Trophoblast cell (in vitro differentiated cells and primary cell): ENCODE measurements at regions not wholly inside any gene's neighbourhood (a gene's known extent, or its start where the extent isn't known, plus 50 kb on each side); places are given as distances from the start of the nearest gene placed in this dataset.

Experiments
- DNase-seq, 2 donors: peaks; one replicate each; pipeline ENCODE4 v3.0.0-alpha.2; 2016
- H2AFZ ChIP-seq: 2 replicates; pipeline ENCODE4 v1.6.1; 2013; ENCODE audit warnings: low read length, moderate library complexity, mild to moderate bottlenecking; ENCODE audit not compliant: insufficient read depth, poor library complexity
- H2AK5ac ChIP-seq: 2 replicates; pipeline ENCODE4 v1.6.1; 2013; ENCODE audit warnings: mild to moderate bottlenecking, low read length
- H2BK120ac ChIP-seq: 2 replicates; pipeline ENCODE4 v1.6.1; 2013; ENCODE audit warnings: low read length, mild to moderate bottlenecking, moderate library complexity; ENCODE audit not compliant: insufficient read depth, poor library complexity
- H2BK12ac ChIP-seq: 2 replicates; pipeline ENCODE4 v1.6.1; 2013; ENCODE audit warnings: mild to moderate bottlenecking, low read length, moderate library complexity
- H2BK5ac ChIP-seq: 2 replicates; pipeline ENCODE4 v1.6.1; 2013; ENCODE audit warnings: low read length, low read depth, moderate library complexity, mild to moderate bottlenecking; ENCODE audit not compliant: poor library complexity
- H3K14ac ChIP-seq: 2 replicates; pipeline ENCODE4 v1.6.1; 2013; ENCODE audit warnings: mild to moderate bottlenecking, low read length
- H3K18ac ChIP-seq: 2 replicates; pipeline ENCODE4 v1.6.1; 2013; ENCODE audit warnings: mild to moderate bottlenecking, low read length
- H3K23ac ChIP-seq: 2 replicates; pipeline ENCODE4 v1.6.1; 2013; ENCODE audit warnings: low read length
- H3K27ac ChIP-seq: 2 replicates; pipeline ENCODE4 v1.5.1; 2013; ENCODE audit warnings: low read depth, mild to moderate bottlenecking, inconsistent platforms, low read length, moderate library complexity
- H3K27me3 ChIP-seq: 2 replicates; pipeline ENCODE4 v1.6.1; 2013; ENCODE audit warnings: inconsistent platforms, mild to moderate bottlenecking, low read length, moderate library complexity; ENCODE audit not compliant: insufficient read depth
- H3K36me3 ChIP-seq, 2 experiments: 1 replicate in 1 of 2; 2 replicates in 1 of 2; pipeline ENCODE4 v1.6.1; 2013; ENCODE audit warnings: low read length in 2 of 2, mild to moderate bottlenecking in 2 of 2, moderate library complexity in 1 of 2; ENCODE audit not compliant: insufficient read depth in 2 of 2, control insufficient read depth in 1 of 2
- H3K4ac ChIP-seq: 2 replicates; pipeline ENCODE4 v1.6.1; 2013; ENCODE audit warnings: low read depth, mild to moderate bottlenecking, low read length, moderate library complexity
- H3K4me1 ChIP-seq, 2 experiments: 1 replicate in 1 of 2; 2 replicates in 1 of 2; pipeline ENCODE4 v1.6.1; 2013; ENCODE audit warnings: low read length in 2 of 2, mild to moderate bottlenecking in 2 of 2, moderate library complexity in 1 of 2; ENCODE audit not compliant: insufficient read depth in 2 of 2, control insufficient read depth in 1 of 2
- H3K4me2 ChIP-seq: 2 replicates; pipeline ENCODE4 v1.6.1; 2013; ENCODE audit warnings: inconsistent platforms, mild to moderate bottlenecking, low read length, moderate library complexity
- H3K4me3 ChIP-seq: 2 replicates; pipeline ENCODE4 v1.5.1; 2013; ENCODE audit warnings: mild to moderate bottlenecking, low read depth, low read length, inconsistent platforms
- H3K79me1 ChIP-seq: one replicate; pipeline ENCODE4 v1.6.1; 2013; ENCODE audit warnings: low read length
- H3K79me2 ChIP-seq: 2 replicates; pipeline ENCODE4 v1.6.1; 2013; ENCODE audit warnings: low read length, mild to moderate bottlenecking; ENCODE audit not compliant: control insufficient read depth, insufficient read depth, poor library complexity
- H3K9ac ChIP-seq: 2 replicates; pipeline ENCODE4 v1.6.1; 2013; ENCODE audit warnings: mild to moderate bottlenecking, low read length
- H3K9me3 ChIP-seq: 2 replicates; pipeline ENCODE4 v1.6.1; 2013; ENCODE audit warnings: low read depth, mild to moderate bottlenecking, control low read depth, inconsistent platforms, low read length; ENCODE audit not compliant: insufficient read depth
- H4K12ac ChIP-seq: 2 replicates; pipeline ENCODE4 v1.6.1; 2013; ENCODE audit warnings: low read depth, mild to moderate bottlenecking, low read length, moderate library complexity
- H4K8ac ChIP-seq: 2 replicates; pipeline ENCODE4 v1.6.1; 2013; ENCODE audit warnings: low read depth, mild to moderate bottlenecking, low read length, moderate library complexity
- H4K91ac ChIP-seq: one replicate; pipeline ENCODE4 v1.6.1; 2013; ENCODE audit warnings: low read depth, mild to moderate bottlenecking, low read length, moderate library complexity
- WGBS: extraction: QIAGEN DNeasy Blood & Tissue Kit; methylation state at CpG from one replicate; pipeline ENCODE4 v1.1.7; 2013; ENCODE audit warnings: missing lambda C conversion rate; ENCODE audit not compliant: insufficient read length, insufficient coverage; ENCODE audit errors: extremely low coverage; 5-methylcytosine and 5-hydroxymethylcytosine counted together

GRCh38 chr9:91481972-91482371, 58.3 kb upstream of the NFIL3 start:
- Histone ChIP-seq H2BK120ac (no peak overlapping the region), H2BK12ac (no peak overlapping the region), H3K9me3 (no peaks in the 10 kb centered on the region), H4K8ac (no peak overlapping the region), H3K4me2 (no peak overlapping the region), H3K9ac (no peak overlapping the region), H3K23ac (no peak overlapping the region), H3K4me1 (peaks cover 0 to 2% of the 10 kb centered on the region in 2 experiments), H3K4ac (no peak overlapping the region), H4K12ac (no peak overlapping the region), H3K14ac (no peak overlapping the region), H3K27me3 (no peaks in the 10 kb centered on the region), H3K4me3 (no peak overlapping the region), H3K27ac (no peak overlapping the region), H2AFZ (no peak overlapping the region), H4K91ac (no peak overlapping the region), H3K36me3 (no peaks in the 10 kb centered on the region), H3K79me2 (no peaks in the 10 kb centered on the region), H3K79me1 (no peaks in the 10 kb centered on the region), H2BK5ac (no peak overlapping the region), H3K18ac (no peak overlapping the region), H2AK5ac (no peak overlapping the region)
- WGBS: no CpG with 5 or more reads among the region's 5 CpGs
- DNase-seq: no peak

- Histone ChIP-seq H4K91ac (no peak overlapping the region), H2BK120ac (no peak overlapping the region), H3K23ac (no peak overlapping the region), H3K27ac (peak overlapping the region; percentile 28), H3K9ac (no peak overlapping the region), H3K27me3 (no peaks in the 10 kb centered on the region), H3K79me1 (no peaks in the 10 kb centered on the region), H2AK5ac (no peak overlapping the region), H2BK12ac (peak overlapping the region; percentile 30), H3K9me3 (peaks cover 8% of the 10 kb centered on the region), H3K4me1 (peaks cover 0 to 4% of the 10 kb centered on the region in 2 experiments), H3K18ac (no peak overlapping the region), H3K14ac (no peak overlapping the region), H4K8ac (no peak overlapping the region), H3K4me2 (no peak overlapping the region), H2AFZ (no peak overlapping the region), H4K12ac (no peak overlapping the region), H3K4ac (no peak overlapping the region), H2BK5ac (no peak overlapping the region), H3K36me3 (no peaks in the 10 kb centered on the region), H3K4me3 (no peak overlapping the region), H3K79me2 (no peaks in the 10 kb centered on the region)
- no peak for DNase-seq
- WGBS: no CpG with 5 or more reads among the region's 4 CpGs
These were observed 53.5 kb upstream of the NFIL3 start for GRCh38 chr9:91477106-91477505.

GRCh38 chr9:91474656-91475055, 51.0 kb upstream of the NFIL3 start:
- no peak overlapping the region for H3K14ac ChIP-seq
- no peaks in the 10 kb centered on the region for H3K36me3 ChIP-seq
- no peak overlapping the region for H3K23ac ChIP-seq
- H4K12ac ChIP-seq: no peak overlapping the region
- peaks cover 0 to 4% of the 10 kb centered on the region in 2 experiments for H3K4me1 ChIP-seq
- no peaks in the 10 kb centered on the region for H3K79me2 ChIP-seq
- H3K18ac ChIP-seq: no peak overlapping the region
- H2BK12ac ChIP-seq: no peak overlapping the region
- no peak overlapping the region for H4K91ac ChIP-seq
- H3K4me3 ChIP-seq: no peak overlapping the region
- no peak overlapping the region for H3K4me2 ChIP-seq
- no CpG with 5 or more reads among the region's 1 CpG for whole genome bisulfite sequencing
- H3K79me1 ChIP-seq: no peaks in the 10 kb centered on the region
- no peak overlapping the region for H3K27ac ChIP-seq
- no peak overlapping the region for H4K8ac ChIP-seq
- H3K9ac ChIP-seq: no peak overlapping the region
- no peak overlapping the region for H3K4ac ChIP-seq
- no peak overlapping the region for H2AFZ ChIP-seq
- H2BK5ac ChIP-seq: no peak overlapping the region
- no peaks in the 10 kb centered on the region for H3K27me3 ChIP-seq
- peaks cover 8% of the 10 kb centered on the region for H3K9me3 ChIP-seq
- no peak overlapping the region for H2AK5ac ChIP-seq
- DNase-seq: no peak
- no peak overlapping the region for H2BK120ac ChIP-seq
